Fibroblast of pulmonary artery (primary cell): ENCODE measurements at regions not wholly inside any gene's neighbourhood (a gene's known extent, or its start where the extent isn't known, plus 50 kb on each side); places are given as distances from the start of the nearest gene placed in this dataset.

Source experiments
- DNase-seq: peaks from one replicate; pipeline ENCODE4 v3.0.0-alpha.2; 2010; ENCODE audit warnings: low read depth
- H3K4me3 ChIP-seq: replicated peaks from 2 replicates; pipeline ENCODE4 v1.5.1; 2011; ENCODE audit warnings: low read depth, mild to moderate bottlenecking, control low read depth, low read length, moderate library complexity
- TF ChIP-seq, protein P1 (sequence below): IDR thresholded peaks from 2 replicates; pipeline ENCODE4 v1.5.1; 2011; ENCODE audit warnings: mild to moderate bottlenecking, control low read depth, low read length, inconsistent platforms; ENCODE audit errors: missing control alignments

DNA sequence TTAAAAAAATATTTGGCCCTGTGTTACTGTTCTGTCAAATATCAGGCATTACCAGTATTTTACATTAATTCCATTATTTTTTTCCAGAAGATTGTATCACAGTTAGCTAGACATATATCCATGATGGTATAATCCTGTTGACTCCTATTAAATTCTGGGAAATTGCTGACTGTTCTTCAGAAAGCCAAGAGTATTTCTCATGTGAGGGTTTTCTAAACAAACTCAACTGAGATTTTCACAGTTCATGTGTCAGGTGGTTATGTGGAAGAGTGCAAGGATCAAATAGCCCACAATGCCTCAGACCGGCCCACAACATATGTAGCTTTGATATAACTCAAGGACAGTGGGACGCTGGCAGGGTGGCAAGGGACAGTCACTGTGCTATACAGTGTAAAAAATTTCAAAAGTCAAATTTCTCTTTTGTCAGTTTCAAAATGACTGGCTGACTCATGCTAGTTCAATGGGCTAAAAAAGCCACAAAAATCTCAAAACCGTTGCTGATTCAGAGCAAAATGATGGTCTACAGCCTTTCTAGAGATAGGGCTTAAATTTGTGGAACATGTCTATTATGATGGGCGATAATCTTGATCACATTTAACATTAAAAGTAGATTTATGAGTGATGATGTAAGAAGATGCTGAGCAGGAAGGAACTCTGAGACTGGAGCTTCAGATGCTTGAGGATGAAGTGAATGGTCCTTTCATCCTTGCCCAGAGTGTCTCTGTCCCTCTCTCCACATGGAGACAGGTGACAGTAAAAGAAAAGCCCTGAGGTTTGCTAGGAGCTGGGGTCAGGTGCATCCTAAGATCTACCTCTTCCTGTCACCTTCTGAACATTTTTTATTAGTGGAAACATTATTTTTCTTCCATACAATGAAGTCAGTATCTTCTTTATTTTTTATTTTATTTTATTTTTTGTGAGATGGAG lies 175.8 kb upstream of the PIEZO2 start:
- peak; percentile 71 for DNase-seq

DNA sequence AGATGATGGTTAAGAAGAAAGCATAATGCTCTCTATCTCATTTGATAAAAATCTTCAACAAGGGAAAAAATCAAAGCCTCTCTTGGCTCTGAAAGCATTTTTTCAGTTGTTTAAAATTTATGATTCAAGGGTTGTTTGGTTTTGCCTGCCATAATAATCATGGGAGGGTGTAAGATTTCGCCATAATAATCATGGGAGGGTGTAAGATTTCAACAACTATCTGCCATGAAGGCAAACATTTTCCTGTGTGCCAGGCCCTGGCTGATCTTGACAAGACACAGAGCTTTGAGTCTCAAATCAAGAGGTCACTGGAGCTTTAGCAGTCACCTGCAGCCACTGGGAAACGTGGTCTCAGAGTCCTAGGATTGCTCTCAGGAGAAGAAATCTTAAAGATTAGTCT lies 175.1 kb upstream of the PIEZO2 start:
- no peak overlapping the region for H3K4me3 ChIP-seq
- TF ChIP-seq, protein P1, sequence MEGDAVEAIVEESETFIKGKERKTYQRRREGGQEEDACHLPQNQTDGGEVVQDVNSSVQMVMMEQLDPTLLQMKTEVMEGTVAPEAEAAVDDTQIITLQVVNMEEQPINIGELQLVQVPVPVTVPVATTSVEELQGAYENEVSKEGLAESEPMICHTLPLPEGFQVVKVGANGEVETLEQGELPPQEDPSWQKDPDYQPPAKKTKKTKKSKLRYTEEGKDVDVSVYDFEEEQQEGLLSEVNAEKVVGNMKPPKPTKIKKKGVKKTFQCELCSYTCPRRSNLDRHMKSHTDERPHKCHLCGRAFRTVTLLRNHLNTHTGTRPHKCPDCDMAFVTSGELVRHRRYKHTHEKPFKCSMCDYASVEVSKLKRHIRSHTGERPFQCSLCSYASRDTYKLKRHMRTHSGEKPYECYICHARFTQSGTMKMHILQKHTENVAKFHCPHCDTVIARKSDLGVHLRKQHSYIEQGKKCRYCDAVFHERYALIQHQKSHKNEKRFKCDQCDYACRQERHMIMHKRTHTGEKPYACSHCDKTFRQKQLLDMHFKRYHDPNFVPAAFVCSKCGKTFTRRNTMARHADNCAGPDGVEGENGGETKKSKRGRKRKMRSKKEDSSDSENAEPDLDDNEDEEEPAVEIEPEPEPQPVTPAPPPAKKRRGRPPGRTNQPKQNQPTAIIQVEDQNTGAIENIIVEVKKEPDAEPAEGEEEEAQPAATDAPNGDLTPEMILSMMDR: no peak
- peak; percentile 19 for DNase-seq

More for the DNA sequence above, 175.8 kb upstream of the PIEZO2 start:
- TF ChIP-seq, protein P1: no peak
- H3K4me3 ChIP-seq: no peak overlapping the region

DNA sequence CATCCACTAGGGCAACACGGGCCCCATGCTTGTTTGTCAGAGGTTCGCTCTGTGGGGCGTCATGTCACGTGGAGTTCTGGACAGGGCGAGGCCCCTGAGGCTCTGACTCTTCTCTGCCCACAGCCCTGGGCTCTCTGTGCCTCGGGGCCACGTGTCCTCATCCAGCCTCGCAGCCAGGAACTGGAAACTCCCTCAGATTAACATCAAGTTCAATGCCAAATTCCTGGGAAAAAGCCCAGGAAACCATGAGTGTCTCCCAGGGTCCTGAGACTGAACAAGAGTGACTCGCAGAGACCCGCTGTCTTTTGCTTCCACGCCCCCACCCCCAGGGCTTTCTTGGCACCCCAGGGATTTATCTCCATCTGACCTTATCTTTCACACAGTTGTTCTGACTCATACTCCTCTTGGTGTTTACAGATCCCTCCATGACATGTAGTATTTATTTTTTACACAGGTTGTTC lies 174.0 kb upstream of the PIEZO2 start:
- DNase-seq: peak; percentile 55
- H3K4me3 ChIP-seq: no peak overlapping the region
- TF ChIP-seq, protein P1: no peak

DNA sequence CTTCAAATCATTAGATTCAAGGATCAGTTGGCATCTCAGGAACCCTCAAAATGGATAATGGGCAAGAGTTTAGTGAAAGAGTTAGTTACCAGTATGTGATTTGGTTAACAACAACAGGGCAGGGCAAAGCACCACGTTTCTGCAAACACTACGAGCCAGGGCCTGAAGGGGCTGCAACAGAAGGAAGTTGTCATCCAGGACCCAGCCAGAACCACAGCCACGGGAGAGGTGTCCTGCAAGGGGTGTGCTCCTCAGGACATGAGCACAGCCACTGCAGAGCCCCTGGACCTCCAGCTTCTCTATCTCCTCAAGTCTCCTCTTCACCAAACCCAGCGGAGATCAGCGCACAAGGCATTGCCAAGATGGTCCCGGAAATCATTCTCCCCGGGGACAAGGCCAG lies 173.3 kb upstream of the PIEZO2 start:
- H3K4me3 ChIP-seq: no peak overlapping the region
- DNase-seq: no peak
- TF ChIP-seq, protein P1: no peak

DNA sequence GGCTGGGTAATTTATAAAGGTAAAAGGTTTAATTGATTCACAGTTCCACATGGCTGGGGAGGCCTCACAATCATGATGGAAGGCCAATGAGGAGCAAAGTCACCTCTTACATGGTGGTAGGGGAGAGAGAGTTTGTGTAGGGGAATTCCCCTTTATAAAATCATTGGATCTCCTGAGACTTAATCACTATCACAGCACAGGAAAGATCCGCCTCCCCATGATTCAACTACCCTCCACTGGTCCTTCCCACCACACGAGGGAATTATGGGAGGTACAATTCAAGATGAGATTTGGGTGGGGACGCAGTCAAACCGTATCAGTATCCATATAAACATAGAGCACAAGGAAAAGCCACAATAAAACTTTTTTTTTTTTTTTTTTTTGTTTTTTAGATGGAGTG lies 172.6 kb upstream of the PIEZO2 start:
- DNase-seq: no peak
- no peak overlapping the region for H3K4me3 ChIP-seq
- TF ChIP-seq, protein P1: no peak

DNA sequence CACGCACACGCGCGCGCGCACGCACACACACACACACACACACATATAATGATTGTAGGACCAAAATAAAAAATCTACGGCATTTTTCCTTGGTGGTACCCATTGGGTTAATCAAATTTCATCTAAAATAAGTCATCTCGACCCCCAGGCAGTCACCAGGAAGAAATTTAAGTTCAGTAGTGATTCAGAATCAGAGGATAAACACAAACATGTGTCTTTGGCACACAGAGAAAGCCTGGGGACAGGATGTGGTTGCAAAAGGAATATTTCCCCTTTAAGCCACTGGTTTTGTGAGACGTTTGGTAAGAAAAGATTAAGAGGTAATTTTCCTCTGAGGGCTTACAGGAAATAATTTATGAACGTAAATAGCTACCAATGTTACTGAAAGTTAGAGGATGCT lies 171.6 kb upstream of the PIEZO2 start:
- TF ChIP-seq, protein P1: no peak
- DNase-seq: peak; percentile 49
- H3K4me3 ChIP-seq: no peak overlapping the region
